H9 (cell line): ENCODE measurements at regions not wholly inside any gene's neighbourhood (a gene's known extent, or its start where the extent isn't known, plus 50 kb on each side); places are given as distances from the start of the nearest gene placed in this dataset.

Experiments used
- DNase-seq: peaks from one replicate; pipeline ENCODE4 v3.0.0-alpha.2; 2017
- H2AFZ ChIP-seq: one replicate; pipeline ENCODE4 v1.6.1; 2013; ENCODE audit warnings: mild to moderate bottlenecking, low read length, control low read depth, moderate library complexity
- H2AK5ac ChIP-seq: 2 replicates; pipeline ENCODE4 v1.6.1; 2013; ENCODE audit warnings: low read length, control low read depth, mixed read lengths; ENCODE audit not compliant: insufficient read length
- H2BK120ac ChIP-seq: one replicate; pipeline ENCODE4 v1.6.1; 2013; ENCODE audit warnings: low read depth, mild to moderate bottlenecking, low read length, control low read depth, inconsistent platforms; ENCODE audit not compliant: poor library complexity, severe bottlenecking
- H2BK12ac ChIP-seq: 2 replicates; pipeline ENCODE4 v1.6.1; 2013; ENCODE audit warnings: low read length, control low read depth, mixed read lengths, low read depth; ENCODE audit not compliant: insufficient read length
- H2BK15ac ChIP-seq: 2 replicates; pipeline ENCODE4 v1.6.1; 2013; ENCODE audit warnings: low read depth, low read length, control low read depth
- H2BK20ac ChIP-seq: one replicate; pipeline ENCODE4 v1.6.1; 2013; ENCODE audit warnings: low read depth, mild to moderate bottlenecking, low read length, control low read depth, inconsistent platforms; ENCODE audit not compliant: poor library complexity, severe bottlenecking
- H2BK5ac ChIP-seq: 2 replicates; pipeline ENCODE4 v1.6.1; 2013; ENCODE audit warnings: low read length, control low read depth, mixed read lengths; ENCODE audit not compliant: insufficient read length
- H3K14ac ChIP-seq: 2 replicates; pipeline ENCODE4 v1.6.1; 2013; ENCODE audit warnings: low read length, control low read depth; ENCODE audit not compliant: insufficient read depth
- H3K18ac ChIP-seq: 2 replicates; pipeline ENCODE4 v1.6.1; 2013; ENCODE audit warnings: low read depth, mild to moderate bottlenecking, mixed read lengths, low read length, control low read depth; ENCODE audit not compliant: insufficient read length
- H3K23ac ChIP-seq: 2 replicates; pipeline ENCODE4 v1.6.1; 2013; ENCODE audit warnings: low read length, control low read depth, mixed read lengths, low read depth; ENCODE audit not compliant: insufficient read length
- H3K23me2 ChIP-seq: 2 replicates; pipeline ENCODE4 v1.6.1; 2013; ENCODE audit warnings: low read depth, mild to moderate bottlenecking, mixed read lengths, low read length, control low read depth; ENCODE audit not compliant: insufficient read length, poor library complexity, severe bottlenecking
- H3K27ac ChIP-seq: 2 replicates; pipeline ENCODE4 v1.5.1; 2013; ENCODE audit warnings: low read length, control low read depth, mixed read lengths, low read depth; ENCODE audit not compliant: insufficient read length
- H3K27me3 ChIP-seq: 2 replicates; pipeline ENCODE4 v1.6.1; 2013; ENCODE audit warnings: low read length, control low read depth, inconsistent platforms; ENCODE audit not compliant: insufficient read depth
- H3K4ac ChIP-seq: 2 replicates; pipeline ENCODE4 v1.6.1; 2013; ENCODE audit warnings: low read depth, mild to moderate bottlenecking, control low read depth, inconsistent platforms, low read length, moderate library complexity
- H3K4me1 ChIP-seq: 2 replicates; pipeline ENCODE4 v1.6.1; 2013; ENCODE audit warnings: low read length, control low read depth, inconsistent platforms; ENCODE audit not compliant: insufficient read depth
- H3K4me2 ChIP-seq: 2 replicates; pipeline ENCODE4 v1.6.1; 2013; ENCODE audit warnings: low read length, control low read depth, mixed read lengths; ENCODE audit not compliant: insufficient read length, insufficient read depth
- H3K56ac ChIP-seq: 2 replicates; pipeline ENCODE4 v1.6.1; 2013; ENCODE audit warnings: low read depth, mild to moderate bottlenecking, mixed read lengths, low read length, control low read depth; ENCODE audit not compliant: insufficient read length
- H3K79me1 ChIP-seq: 2 replicates; pipeline ENCODE4 v1.6.1; 2013; ENCODE audit warnings: low read depth, mild to moderate bottlenecking, moderate library complexity, low read length, control low read depth, inconsistent platforms; ENCODE audit not compliant: insufficient read depth, poor library complexity, severe bottlenecking
- H3K79me2 ChIP-seq: 2 replicates; pipeline ENCODE4 v1.6.1; 2013; ENCODE audit warnings: low read length, control low read depth, inconsistent platforms; ENCODE audit not compliant: insufficient read depth
- H3K9ac ChIP-seq: 2 replicates; pipeline ENCODE4 v1.6.1; 2013; ENCODE audit warnings: low read length, control low read depth, mixed read lengths; ENCODE audit not compliant: insufficient read length; ENCODE audit errors: extremely low read depth
- H3K9me3 ChIP-seq: one replicate; pipeline ENCODE4 v1.6.1; 2013; ENCODE audit warnings: low read depth, low read length, inconsistent platforms; ENCODE audit not compliant: control insufficient read depth
- H3T11ph ChIP-seq: one replicate; pipeline ENCODE4 v1.6.1; 2013; ENCODE audit warnings: mild to moderate bottlenecking, low read length, control low read depth, inconsistent platforms
- H4K20me1 ChIP-seq: one replicate; pipeline ENCODE4 v1.6.1; 2013; ENCODE audit not compliant: control insufficient read depth, insufficient read length, insufficient read depth
- H4K5ac ChIP-seq: 2 replicates; pipeline ENCODE4 v1.6.1; 2013; ENCODE audit warnings: low read depth, mild to moderate bottlenecking, mixed read lengths, low read length, control low read depth; ENCODE audit not compliant: insufficient read length
- H4K8ac ChIP-seq: replicated peaks from 2 replicates; pipeline ENCODE4 v1.6.1; 2013; ENCODE audit warnings: low read length, control low read depth, mixed read lengths, low read depth; ENCODE audit not compliant: insufficient read length
- H4K91ac ChIP-seq: 2 replicates; pipeline ENCODE4 v1.6.1; 2013; ENCODE audit warnings: low read depth, mild to moderate bottlenecking, moderate library complexity, mixed read lengths, low read length, control low read depth; ENCODE audit not compliant: insufficient read length
- H3K27ac Mint-ChIP-seq, 3 experiments: 2 replicates in 2 of 3; 3 replicates in 1 of 3; pipeline ENCODE4 v1.8.0; 2020 to 2021; ENCODE audit warnings: mixed read lengths in 3 of 3, mild to moderate bottlenecking in 1 of 3, moderate library complexity in 1 of 3
- H3K27me3 Mint-ChIP-seq: 2 replicates; pipeline ENCODE4 v1.8.0; 2021; ENCODE audit warnings: low read depth, mild to moderate bottlenecking, moderate library complexity, mixed read lengths
- H3K36me3 Mint-ChIP-seq, 3 experiments: 2 replicates in 2 of 3; 3 replicates in 1 of 3; pipeline ENCODE4 v1.8.0; 2020 to 2021; ENCODE audit warnings: low read depth in 3 of 3, mixed read lengths in 3 of 3; ENCODE audit not compliant: insufficient read depth in 1 of 3
- H3K4me1 Mint-ChIP-seq, 2 experiments: 2 replicates each; pipeline ENCODE4 v1.8.0; 2020; ENCODE audit warnings: mixed read lengths in 2 of 2
- H3K4me3 Mint-ChIP-seq, 2 experiments: 2 replicates in 1 of 2; 3 replicates in 1 of 2; pipeline ENCODE4 v1.8.0; 2020 to 2021; ENCODE audit warnings: mild to moderate bottlenecking in 2 of 2, mixed read lengths in 2 of 2, moderate library complexity in 1 of 2
- H3K9me3 Mint-ChIP-seq, 2 experiments: 2 replicates in 1 of 2; 3 replicates in 1 of 2; pipeline ENCODE4 v1.8.0; 2020; ENCODE audit warnings: mild to moderate bottlenecking in 2 of 2, mixed read lengths in 2 of 2, moderate library complexity in 1 of 2
- CTCF ChIP-seq: fragments of 200-600 bp; sonication (generic); conservative IDR thresholded peaks from 3 replicates; pipeline ENCODE4 v1.8.0; 2021; ENCODE audit warnings: antibody characterized with exemption, mild to moderate bottlenecking
- WGBS: extraction: QIAGEN DNeasy Blood & Tissue Kit; methylation state at CpG from one replicate; pipeline ENCODE4 v1.1.7; 2013; ENCODE audit warnings: missing lambda C conversion rate, low lambda C conversion rate, mixed read lengths; ENCODE audit not compliant: insufficient read length; ENCODE audit errors: extremely low coverage; 5-methylcytosine and 5-hydroxymethylcytosine counted together

- Mint-ChIP-seq H3K9me3 (no peaks in the 10 kb centered on the region), H3K36me3 (no peaks in the 10 kb centered on the region; a peak in 1 of 7 replicates), H3K4me3 (no peak overlapping the region), H3K27ac (no peak overlapping the region), H3K4me1 (no peaks in the 10 kb centered on the region), H3K27me3 (no peaks in the 10 kb centered on the region; the same call in 1 of the 2 replicates)
- Histone ChIP-seq H3K56ac (no peak overlapping the region), H3K27me3 (no peaks in the 10 kb centered on the region), H3K23me2 (no peaks in the 10 kb centered on the region), H3K79me2 (no peaks in the 10 kb centered on the region), H3K4ac (no peak overlapping the region), H2BK12ac (no peak overlapping the region), H4K20me1 (no peaks in the 10 kb centered on the region), H4K91ac (no peak overlapping the region), H3K23ac (no peak overlapping the region), H3K9ac (no peak overlapping the region), H3K27ac (no peak overlapping the region), H2BK20ac (no peak overlapping the region), H2BK15ac (no peak overlapping the region), H3K4me2 (no peak overlapping the region), H3K4me1 (no peaks in the 10 kb centered on the region), H3K18ac (no peak overlapping the region), H3K79me1 (no peaks in the 10 kb centered on the region), H2BK120ac (no peak overlapping the region), H4K5ac (no peak overlapping the region), H3K14ac (no peak overlapping the region), H2AFZ (no peak overlapping the region), H4K8ac (no peak overlapping the region), H2AK5ac (no peak overlapping the region), H3T11ph (no peak overlapping the region), H2BK5ac (no peak overlapping the region), H3K9me3 (no peaks in the 10 kb centered on the region)
- WGBS: no CpG with 5 or more reads among the region's 1 CpG
- TF ChIP-seq CTCF: no peak
- no peak for DNase-seq
Observed at GRCh38 chr7:18165166-18165565, 137.5 kb upstream of the PRPS1L1 start.
